Liver (tissue), 3 donors: ENCODE measurements at regions not wholly inside any gene's neighbourhood (a gene's known extent, or its start where the extent isn't known, plus 50 kb on each side); places are given as distances from the start of the nearest gene placed in this dataset.

Source experiments
- JUND ChIP-seq, 2 donors: IDR thresholded peaks; 2 replicates each; pipeline ENCODE4 v1.6.1; 2016; ENCODE audit warnings: antibody characterized with exemption in 2 of 2
- RAD21 ChIP-seq, 2 donors: IDR thresholded peaks; 2 replicates each; pipeline ENCODE4 v1.6.1; 2016; ENCODE audit warnings: antibody characterized with exemption in 2 of 2, mild to moderate bottlenecking in 2 of 2
- SP1 ChIP-seq: IDR thresholded peaks from 2 replicates; pipeline ENCODE4 v1.6.1; 2018; ENCODE audit warnings: antibody characterized with exemption, mild to moderate bottlenecking
- YY1 ChIP-seq: IDR thresholded peaks from 2 replicates; pipeline ENCODE4 v1.6.1; 2016; ENCODE audit warnings: antibody characterized with exemption, mild to moderate bottlenecking
- TF ChIP-seq, protein P1 (sequence below): IDR thresholded peaks from 2 replicates; pipeline ENCODE4 v1.6.1; 2016; ENCODE audit warnings: antibody characterized with exemption, mild to moderate bottlenecking
- TF ChIP-seq, protein P2 (sequence below): fragments of 150-350 bp; IDR thresholded peaks from 2 replicates; pipeline ENCODE4 v1.5.1; 2017; ENCODE audit warnings: improper control_type of control experiment, low read depth, low read length; ENCODE audit not compliant: missing input control
- TF ChIP-seq, protein P3 (sequence below): IDR thresholded peaks from 2 replicates; pipeline ENCODE4 v1.6.1; 2016; ENCODE audit warnings: antibody characterized with exemption
- TF ChIP-seq, protein P4 (sequence below): IDR thresholded peaks from 2 replicates; pipeline ENCODE4 v1.6.1; 2016; ENCODE audit warnings: antibody characterized with exemption
- donor health status: healthy.
- donor health status: healthy.

DNA sequence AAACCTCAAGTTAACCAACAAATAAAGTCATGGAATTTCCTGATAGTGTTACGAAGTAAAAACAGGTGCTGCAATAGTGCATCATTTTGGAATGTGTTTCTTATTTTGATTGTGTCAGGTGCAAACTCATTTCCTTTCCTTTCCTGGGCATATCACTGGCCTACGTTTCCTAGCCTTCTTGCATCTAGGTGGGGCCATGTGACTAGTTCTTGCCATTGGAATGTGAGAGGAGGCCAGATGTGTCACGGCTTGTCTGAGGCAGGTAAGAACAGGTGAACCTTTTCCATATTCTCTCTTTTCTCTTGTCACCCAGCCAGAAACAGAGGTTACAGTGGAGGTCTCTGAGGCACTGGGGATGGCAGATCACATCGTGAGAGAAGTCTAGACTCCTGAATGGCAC is 868.0 kb downstream of the RPA4 start:
- TF ChIP-seq JUND (IDR thresholded peaks at IDR 0.05) (no peak), SP1 (no peak), RAD21 (IDR thresholded peaks at IDR 0.05) (no peak), YY1 (no peak)
- TF ChIP-seq, protein P1, sequence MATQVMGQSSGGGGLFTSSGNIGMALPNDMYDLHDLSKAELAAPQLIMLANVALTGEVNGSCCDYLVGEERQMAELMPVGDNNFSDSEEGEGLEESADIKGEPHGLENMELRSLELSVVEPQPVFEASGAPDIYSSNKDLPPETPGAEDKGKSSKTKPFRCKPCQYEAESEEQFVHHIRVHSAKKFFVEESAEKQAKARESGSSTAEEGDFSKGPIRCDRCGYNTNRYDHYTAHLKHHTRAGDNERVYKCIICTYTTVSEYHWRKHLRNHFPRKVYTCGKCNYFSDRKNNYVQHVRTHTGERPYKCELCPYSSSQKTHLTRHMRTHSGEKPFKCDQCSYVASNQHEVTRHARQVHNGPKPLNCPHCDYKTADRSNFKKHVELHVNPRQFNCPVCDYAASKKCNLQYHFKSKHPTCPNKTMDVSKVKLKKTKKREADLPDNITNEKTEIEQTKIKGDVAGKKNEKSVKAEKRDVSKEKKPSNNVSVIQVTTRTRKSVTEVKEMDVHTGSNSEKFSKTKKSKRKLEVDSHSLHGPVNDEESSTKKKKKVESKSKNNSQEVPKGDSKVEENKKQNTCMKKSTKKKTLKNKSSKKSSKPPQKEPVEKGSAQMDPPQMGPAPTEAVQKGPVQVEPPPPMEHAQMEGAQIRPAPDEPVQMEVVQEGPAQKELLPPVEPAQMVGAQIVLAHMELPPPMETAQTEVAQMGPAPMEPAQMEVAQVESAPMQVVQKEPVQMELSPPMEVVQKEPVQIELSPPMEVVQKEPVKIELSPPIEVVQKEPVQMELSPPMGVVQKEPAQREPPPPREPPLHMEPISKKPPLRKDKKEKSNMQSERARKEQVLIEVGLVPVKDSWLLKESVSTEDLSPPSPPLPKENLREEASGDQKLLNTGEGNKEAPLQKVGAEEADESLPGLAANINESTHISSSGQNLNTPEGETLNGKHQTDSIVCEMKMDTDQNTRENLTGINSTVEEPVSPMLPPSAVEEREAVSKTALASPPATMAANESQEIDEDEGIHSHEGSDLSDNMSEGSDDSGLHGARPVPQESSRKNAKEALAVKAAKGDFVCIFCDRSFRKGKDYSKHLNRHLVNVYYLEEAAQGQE: no peak
- TF ChIP-seq, protein P2, sequence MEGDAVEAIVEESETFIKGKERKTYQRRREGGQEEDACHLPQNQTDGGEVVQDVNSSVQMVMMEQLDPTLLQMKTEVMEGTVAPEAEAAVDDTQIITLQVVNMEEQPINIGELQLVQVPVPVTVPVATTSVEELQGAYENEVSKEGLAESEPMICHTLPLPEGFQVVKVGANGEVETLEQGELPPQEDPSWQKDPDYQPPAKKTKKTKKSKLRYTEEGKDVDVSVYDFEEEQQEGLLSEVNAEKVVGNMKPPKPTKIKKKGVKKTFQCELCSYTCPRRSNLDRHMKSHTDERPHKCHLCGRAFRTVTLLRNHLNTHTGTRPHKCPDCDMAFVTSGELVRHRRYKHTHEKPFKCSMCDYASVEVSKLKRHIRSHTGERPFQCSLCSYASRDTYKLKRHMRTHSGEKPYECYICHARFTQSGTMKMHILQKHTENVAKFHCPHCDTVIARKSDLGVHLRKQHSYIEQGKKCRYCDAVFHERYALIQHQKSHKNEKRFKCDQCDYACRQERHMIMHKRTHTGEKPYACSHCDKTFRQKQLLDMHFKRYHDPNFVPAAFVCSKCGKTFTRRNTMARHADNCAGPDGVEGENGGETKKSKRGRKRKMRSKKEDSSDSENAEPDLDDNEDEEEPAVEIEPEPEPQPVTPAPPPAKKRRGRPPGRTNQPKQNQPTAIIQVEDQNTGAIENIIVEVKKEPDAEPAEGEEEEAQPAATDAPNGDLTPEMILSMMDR: no peak
- TF ChIP-seq, protein P3, sequence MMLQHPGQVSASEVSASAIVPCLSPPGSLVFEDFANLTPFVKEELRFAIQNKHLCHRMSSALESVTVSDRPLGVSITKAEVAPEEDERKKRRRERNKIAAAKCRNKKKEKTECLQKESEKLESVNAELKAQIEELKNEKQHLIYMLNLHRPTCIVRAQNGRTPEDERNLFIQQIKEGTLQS: no peak
- TF ChIP-seq, protein P4, sequence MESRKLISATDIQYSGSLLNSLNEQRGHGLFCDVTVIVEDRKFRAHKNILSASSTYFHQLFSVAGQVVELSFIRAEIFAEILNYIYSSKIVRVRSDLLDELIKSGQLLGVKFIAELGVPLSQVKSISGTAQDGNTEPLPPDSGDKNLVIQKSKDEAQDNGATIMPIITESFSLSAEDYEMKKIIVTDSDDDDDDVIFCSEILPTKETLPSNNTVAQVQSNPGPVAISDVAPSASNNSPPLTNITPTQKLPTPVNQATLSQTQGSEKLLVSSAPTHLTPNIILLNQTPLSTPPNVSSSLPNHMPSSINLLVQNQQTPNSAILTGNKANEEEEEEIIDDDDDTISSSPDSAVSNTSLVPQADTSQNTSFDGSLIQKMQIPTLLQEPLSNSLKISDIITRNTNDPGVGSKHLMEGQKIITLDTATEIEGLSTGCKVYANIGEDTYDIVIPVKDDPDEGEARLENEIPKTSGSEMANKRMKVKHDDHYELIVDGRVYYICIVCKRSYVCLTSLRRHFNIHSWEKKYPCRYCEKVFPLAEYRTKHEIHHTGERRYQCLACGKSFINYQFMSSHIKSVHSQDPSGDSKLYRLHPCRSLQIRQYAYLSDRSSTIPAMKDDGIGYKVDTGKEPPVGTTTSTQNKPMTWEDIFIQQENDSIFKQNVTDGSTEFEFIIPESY: no peak
